ENCODE measurements at regions not wholly inside any gene's neighbourhood (a gene's known extent, or its start where the extent isn't known, plus 50 kb on each side); places are given as distances from the start of the nearest gene placed in this dataset.
"Not testable (repeated sequence)": the region's sequence is repeated elsewhere in the genome, so short reads cannot be mapped to it uniquely, and the experiment has no call there.

- no peak for DNase-seq
Measured at GRCh38 chr13:87878706-87879105, 207.5 kb downstream of the SLITRK5 start.

GRCh38 chr13:87884884-87885283 is 213.7 kb downstream of the SLITRK5 start:
- no peak for DNase-seq

GRCh38 chr13:87887459-87888123 is 216.4 kb downstream of the SLITRK5 start:
- no peak for DNase-seq

- no peak for DNase-seq
Measured at GRCh38 chr13:87889254-87889653, 218.1 kb downstream of the SLITRK5 start.

- no peak for DNase-seq
Measured at GRCh38 chr13:87893186-87893585, 222.0 kb downstream of the SLITRK5 start.

- DNase-seq, result no peak
Measured at GRCh38 chr13:87894059-87894458, 222.9 kb downstream of the SLITRK5 start.

GRCh38 chr13:87903553-87903952 is 232.4 kb downstream of the SLITRK5 start:
- DNase-seq, result no peak

- no peak for DNase-seq
Measured at GRCh38 chr13:87906411-87906810, 235.2 kb downstream of the SLITRK5 start.

- no peak for DNase-seq
Measured at GRCh38 chr13:87907202-87907601, 236.0 kb downstream of the SLITRK5 start.

GRCh38 chr13:87919956-87920355 is 248.8 kb downstream of the SLITRK5 start:
- DNase-seq, result no peak

- no peak for DNase-seq
Measured at GRCh38 chr13:87923753-87924152, 252.6 kb downstream of the SLITRK5 start.

- no peak for DNase-seq
Measured at GRCh38 chr13:87925006-87925405, 253.8 kb downstream of the SLITRK5 start.

- no peak for DNase-seq
Measured at GRCh38 chr13:87940776-87941175, 269.6 kb downstream of the SLITRK5 start.

GRCh38 chr13:87941226-87941625 is 270.1 kb downstream of the SLITRK5 start:
- no peak for DNase-seq

- no peak for DNase-seq
Measured at GRCh38 chr13:87942205-87942604, 271.0 kb downstream of the SLITRK5 start.

GRCh38 chr13:87944038-87944437 is 272.9 kb downstream of the SLITRK5 start:
- no peak for DNase-seq

GRCh38 chr13:87952377-87952776 is 281.2 kb downstream of the SLITRK5 start:
- no peak for DNase-seq

- no peak for DNase-seq
Measured at GRCh38 chr13:87953381-87953780, 282.2 kb downstream of the SLITRK5 start.

- DNase-seq, result no peak
Measured at GRCh38 chr13:87954091-87954490, 282.9 kb downstream of the SLITRK5 start.

GRCh38 chr13:87961546-87961945 is 290.4 kb downstream of the SLITRK5 start:
- DNase-seq, result no peak

GRCh38 chr13:87972568-87972967 is 301.4 kb downstream of the SLITRK5 start:
- no peak for DNase-seq

GRCh38 chr13:87975035-87975434 is 303.9 kb downstream of the SLITRK5 start:
- no peak for DNase-seq

GRCh38 chr13:87976650-87977049 is 305.5 kb downstream of the SLITRK5 start:
- not testable (repeated sequence) for DNase-seq

- DNase-seq, result no peak
Measured at GRCh38 chr13:87981416-87981815, 310.2 kb downstream of the SLITRK5 start.

- no peak for DNase-seq
Measured at GRCh38 chr13:87982400-87982799, 311.2 kb downstream of the SLITRK5 start.

Data from stimulated activated CD4-positive, alpha-beta T cell treated with anti-CD3 and anti-CD28 coated beads, Interleukin-4, amount 100 ng/mL, for 24 hours (primary cell).